HG03045 (cell line): ENCODE measurements at regions not wholly inside any gene's neighbourhood (a gene's known extent, or its start where the extent isn't known, plus 50 kb on each side); places are given as distances from the start of the nearest gene placed in this dataset.

Source experiments
- ATAC-seq: cut with Tn5 transposase; IDR thresholded peaks from one replicate; pipeline ENCODE4 v1.9.1; 2021; ENCODE audit warnings: mild to moderate bottlenecking, moderate library complexity; ENCODE audit not compliant: unreplicated experiment

- ATAC-seq, result no peak
Observed at GRCh38 chr5:89123581-89123980, 240.6 kb upstream of the MEF2C start.

GRCh38 chr5:89120719-89121118, 237.7 kb upstream of the MEF2C start:
- ATAC-seq, result no peak

- peak; percentile 86 for ATAC-seq
Observed at GRCh38 chr5:89117124-89117644, 234.2 kb upstream of the MEF2C start.

- no peak for ATAC-seq
Observed at GRCh38 chr5:89110916-89111646, 228.1 kb upstream of the MEF2C start.

GRCh38 chr5:89106480-89106879, 223.5 kb upstream of the MEF2C start:
- ATAC-seq, result no peak

GRCh38 chr5:89105836-89106235, 222.9 kb upstream of the MEF2C start:
- no peak for ATAC-seq

- ATAC-seq, result no peak
Observed at GRCh38 chr5:89105171-89105695, 222.2 kb upstream of the MEF2C start.

GRCh38 chr5:89098199-89098756, 215.3 kb upstream of the MEF2C start:
- ATAC-seq, result no peak

GRCh38 chr5:89097103-89097502, 214.1 kb upstream of the MEF2C start:
- ATAC-seq, result peak; percentile 47

- no peak for ATAC-seq
Observed at GRCh38 chr5:89095341-89095740, 212.4 kb upstream of the MEF2C start.

- ATAC-seq, result no peak
Observed at GRCh38 chr5:89090037-89090436, 207.1 kb upstream of the MEF2C start.

GRCh38 chr5:89087551-89088318, 204.8 kb upstream of the MEF2C start:
- no peak for ATAC-seq

- no peak for ATAC-seq
Observed at GRCh38 chr5:89087128-89087527, 204.1 kb upstream of the MEF2C start.

- ATAC-seq, result no peak
Observed at GRCh38 chr5:89086390-89087086, 203.6 kb upstream of the MEF2C start.

GRCh38 chr5:89083791-89084190, 200.8 kb upstream of the MEF2C start:
- no peak for ATAC-seq

GRCh38 chr5:89081360-89081759, 198.4 kb upstream of the MEF2C start:
- no peak for ATAC-seq

GRCh38 chr5:89080467-89081116, 197.6 kb upstream of the MEF2C start:
- ATAC-seq, result no peak

- ATAC-seq, result no peak
Observed at GRCh38 chr5:89072842-89073672, 190.1 kb upstream of the MEF2C start.

- peak; percentile 67 for ATAC-seq
Observed at GRCh38 chr5:89071941-89072331, 189.0 kb upstream of the MEF2C start.
